OCI-LY7 (cell line): ENCODE measurements at regions not wholly inside any gene's neighbourhood (a gene's known extent, or its start where the extent isn't known, plus 50 kb on each side); places are given as distances from the start of the nearest gene placed in this dataset.
"Not testable (repeated sequence)": the region's sequence is repeated elsewhere in the genome, so short reads cannot be mapped to it uniquely, and the experiment has no call there.

Experiments
- CTCF ChIP-seq: fragments of 200-600 bp; sonication (generic); conservative IDR thresholded peaks from 2 replicates; pipeline ENCODE4 v1.5.1; 2014; ENCODE audit warnings: mild to moderate bottlenecking, antibody characterized with exemption, low read length, moderate library complexity, mixed read lengths
- EZH2phosphoT487 ChIP-seq: fragments of 200-600 bp; sonication (generic); IDR thresholded peaks from 2 replicates; pipeline ENCODE4 v1.6.1; 2018; ENCODE audit warnings: low read depth, borderline replicate concordance, mild to moderate bottlenecking, mixed run types, antibody characterized with exemption, low read length, moderate library complexity, mixed read lengths

- TF ChIP-seq CTCF, EZH2phosphoT487: not testable (repeated sequence)
Observed at GRCh38 chr4:75126870-75127269, 194.0 kb downstream of the PARM1 start.
